ENCODE measurements at regions not wholly inside any gene's neighbourhood (a gene's known extent, or its start where the extent isn't known, plus 50 kb on each side); places are given as distances from the start of the nearest gene placed in this dataset.

DNA sequence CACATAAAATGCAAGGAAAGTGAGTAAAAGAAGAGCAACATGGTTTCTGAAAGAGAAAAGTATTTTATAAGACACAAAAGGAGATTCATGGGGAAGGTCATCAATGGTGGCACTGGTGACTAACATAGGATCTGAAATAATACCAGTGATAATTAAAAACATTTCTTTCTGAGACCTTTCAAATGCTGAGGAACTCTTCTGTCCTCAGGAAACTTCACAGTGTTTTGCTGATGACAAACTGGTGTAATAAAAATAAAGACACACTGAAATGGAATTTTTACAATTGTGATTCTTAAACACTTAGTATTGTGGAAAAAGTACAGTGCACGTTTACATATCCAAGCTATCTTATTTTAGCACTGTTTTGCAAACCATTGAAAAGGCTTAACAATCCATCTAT, 80.4 kb upstream of the ZBTB20 start:
- H4K5ac ChIP-seq (ENCODE audit: low read depth, low read length) = no peak overlapping the region
- ATAC-seq (ENCODE audit: low read depth) (no peak), DNase-seq (no peak)
- no peak overlapping the region for H2AK9ac ChIP-seq (replicated peaks; ENCODE audit: low read depth, low read length, poor library complexity)
- no peaks in the 10 kb centered on the region for H3K36me3 ChIP-seq (ENCODE audit: control insufficient read depth, insufficient read depth, low read length)
- H3K79me1 ChIP-seq (ENCODE audit: low read depth in 1 of 2, low read length in 2 of 2) = no peaks in the 10 kb centered on the region
- H4K8ac ChIP-seq (ENCODE audit: low read depth in 2 of 2, low read length in 2 of 2) = no peak overlapping the region
- H3K4me2 ChIP-seq (ENCODE audit: low read depth, low read length) = no peak overlapping the region
- no peaks in the 10 kb centered on the region for H3K4me1 ChIP-seq (ENCODE audit: control insufficient read depth, insufficient read depth, low read length)
- no peak overlapping the region for H2BK15ac ChIP-seq (ENCODE audit: low read depth, low read length)
- BruUV-seq (replicated peaks) = no TSS peak
- H3K27ac ChIP-seq (ENCODE audit: insufficient read depth, low read length) = no peak overlapping the region
- TF ChIP-seq RCOR1 (IDR thresholded peaks at IDR 0.05; ENCODE audit: insufficient replicate concordance, low read length) = no peak
- TF ChIP-seq MAZ (IDR thresholded peaks at IDR 0.05; ENCODE audit: borderline replicate concordance, low read depth, low read length) = no peak
- no peak for TF ChIP-seq CTCF (conservative IDR thresholded peaks at IDR 0.05; ENCODE audit: low read depth, low read length)
- TF ChIP-seq ELK1 (IDR thresholded peaks at IDR 0.05; ENCODE audit: borderline replicate concordance, low read depth, low read length) = no peak
- no peak for TF ChIP-seq RAD21 (IDR thresholded peaks at IDR 0.05; ENCODE audit: low read length)
- no peak for TF ChIP-seq BHLHE40 (IDR thresholded peaks at IDR 0.05; ENCODE audit: low read depth, low read length)
- TF ChIP-seq, protein P1, sequence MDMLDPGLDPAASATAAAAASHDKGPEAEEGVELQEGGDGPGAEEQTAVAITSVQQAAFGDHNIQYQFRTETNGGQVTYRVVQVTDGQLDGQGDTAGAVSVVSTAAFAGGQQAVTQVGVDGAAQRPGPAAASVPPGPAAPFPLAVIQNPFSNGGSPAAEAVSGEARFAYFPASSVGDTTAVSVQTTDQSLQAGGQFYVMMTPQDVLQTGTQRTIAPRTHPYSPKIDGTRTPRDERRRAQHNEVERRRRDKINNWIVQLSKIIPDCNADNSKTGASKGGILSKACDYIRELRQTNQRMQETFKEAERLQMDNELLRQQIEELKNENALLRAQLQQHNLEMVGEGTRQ (IDR thresholded peaks at IDR 0.05; ENCODE audit: low read depth, low read length) = no peak
- no peak for TF ChIP-seq CEBPB (IDR thresholded peaks at IDR 0.05; ENCODE audit: low read depth, low read length)
- TF ChIP-seq SMC3 (IDR thresholded peaks at IDR 0.05; ENCODE audit: low read depth, low read length) = no peak
- TF ChIP-seq CHD1 (IDR thresholded peaks at IDR 0.05; ENCODE audit: low read depth, low read length) = no peak
- no peak for TF ChIP-seq FOS (IDR thresholded peaks at IDR 0.05; ENCODE audit: low read depth, low read length)
- TF ChIP-seq MAFK (IDR thresholded peaks at IDR 0.05; ENCODE audit: low read depth, low read length) = no peak
- no peak for TF ChIP-seq POLR2A (IDR thresholded peaks at IDR 0.05; ENCODE audit: low read depth, low read length)
- TF ChIP-seq NFE2L2 (IDR thresholded peaks at IDR 0.05; ENCODE audit: low read depth, low read length) = no peak
- no peak for TF ChIP-seq MXI1 (IDR thresholded peaks at IDR 0.05; ENCODE audit: borderline replicate concordance, low read depth, low read length)
- no peak overlapping the region for H3K9ac ChIP-seq (ENCODE audit: low read depth, low read length)
- no peak overlapping the region for H3K4ac ChIP-seq (ENCODE audit: low read depth, low read length)
- WGBS, 2 experiments (ENCODE audit: extremely low coverage in 2 of 2, insufficient read length in 1 of 2) = no CpG with 5 or more reads among the region's 1 CpG
- ChIA-PET POLR2A (ENCODE audit: unreplicated experiment) (no interaction called here), CTCF (no interaction called here)
- no peak overlapping the region for H3K23ac ChIP-seq (ENCODE audit: low read depth, low read length)
- H4K91ac ChIP-seq (ENCODE audit: insufficient read depth, low read depth, low read length) = no peak overlapping the region
- no peaks in the 10 kb centered on the region for H3K9me1 ChIP-seq (ENCODE audit: insufficient read depth, low read length)
- H2BK120ac ChIP-seq (ENCODE audit: low read depth, low read length) = no peak overlapping the region
- dilution Hi-C loops (cut with HindIII; ENCODE audit: low sequenced_read_pairs, unreplicated experiment) (no loop called here), intact Hi-C loops (cut with micrococcal nuclease) (no loop called here), in situ Hi-C loops (cut with MboI; ENCODE audit: low sequenced_read_pairs) (no loop called here)
- no peak overlapping the region for H2BK20ac ChIP-seq (ENCODE audit: low read depth, low read length)
- no peaks in the 10 kb centered on the region for H3K27me3 ChIP-seq (ENCODE audit: control insufficient read depth, insufficient read depth, low read length)
- no peaks in the 10 kb centered on the region for H3K9me3 ChIP-seq (ENCODE audit: control insufficient read depth, insufficient read depth, low read length)
- no peaks in the 10 kb centered on the region for H4K20me1 ChIP-seq (ENCODE audit: insufficient read depth, low read length)
- no peak overlapping the region for H3K56ac ChIP-seq (ENCODE audit: extremely low read depth, insufficient read depth, low read length)
- H2AK5ac ChIP-seq (ENCODE audit: low read depth, low read length) = no peak overlapping the region
- H2BK5ac ChIP-seq (ENCODE audit: low read depth, low read length, poor library complexity, severe bottlenecking) = no peak overlapping the region
- no peak overlapping the region for H3K14ac ChIP-seq (replicated peaks; ENCODE audit: low read depth, low read length)
- H3K18ac ChIP-seq (ENCODE audit: low read depth, low read length) = no peak overlapping the region
- no peak overlapping the region for H3K4me3 ChIP-seq (ENCODE audit: insufficient read depth, low read depth, low read length)
- H2AFZ ChIP-seq (replicated peaks; ENCODE audit: low read length, poor library complexity) = no peak overlapping the region
